GM06990 (cell line): ENCODE measurements at regions not wholly inside any gene's neighbourhood (a gene's known extent, or its start where the extent isn't known, plus 50 kb on each side); places are given as distances from the start of the nearest gene placed in this dataset.

Experiments
- DNase-seq: peaks from one replicate; pipeline ENCODE4 v3.0.0-alpha.2; 2011; ENCODE audit not compliant: insufficient read length; ENCODE audit errors: extremely low read depth
- H3K27me3 ChIP-seq: replicated peaks from 2 replicates; pipeline ENCODE4 v1.6.0; 2011; ENCODE audit warnings: low read length; ENCODE audit not compliant: control insufficient read depth, insufficient read depth
- H3K36me3 ChIP-seq: 2 replicates; pipeline ENCODE4 v1.5.1; 2011; ENCODE audit warnings: low read length; ENCODE audit not compliant: control insufficient read depth, insufficient read depth
- H3K4me3 ChIP-seq: replicated peaks from 2 replicates; pipeline ENCODE4 v1.5.1; 2011; ENCODE audit warnings: low read depth, mild to moderate bottlenecking, control low read depth, low read length
- TF ChIP-seq, protein P1 (sequence below): IDR thresholded peaks from 2 replicates; pipeline ENCODE4 v1.5.1; 2011; ENCODE audit warnings: low read length, control low read depth, mild to moderate bottlenecking, inconsistent platforms; ENCODE audit not compliant: insufficient read depth, poor library complexity, severe bottlenecking

DNA sequence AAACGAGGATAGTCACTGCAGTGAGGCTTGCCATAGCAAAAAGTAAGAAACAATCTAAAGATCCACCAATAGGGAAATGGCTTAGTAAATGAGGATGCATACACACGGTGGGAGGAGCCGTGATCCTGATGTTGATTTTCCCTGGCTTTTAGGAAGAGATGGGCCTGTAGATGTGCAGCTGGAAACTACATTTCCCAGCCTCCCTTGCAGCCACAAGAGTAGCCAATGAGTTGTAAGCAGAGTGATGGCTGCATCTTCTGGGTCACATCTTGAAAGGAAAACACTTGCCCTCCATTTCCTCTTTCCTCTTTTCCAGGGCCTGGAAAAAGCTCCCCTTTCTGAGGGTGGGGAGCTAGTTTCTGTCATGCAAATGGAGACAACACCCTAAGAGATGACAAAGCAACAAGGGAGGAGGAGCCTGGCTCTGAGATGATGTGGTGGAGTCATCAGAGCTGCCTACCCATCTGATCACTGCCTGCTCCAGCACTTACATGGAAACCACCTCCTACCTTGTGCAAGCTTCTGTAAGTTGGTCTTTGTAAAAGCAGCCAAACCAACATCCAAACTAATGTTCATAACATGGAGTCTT is 139.1 kb downstream of the TLE3 start:
- Histone ChIP-seq H3K36me3 (no peaks in the 10 kb centered on the region), H3K27me3 (peaks cover 1% of the 10 kb centered on the region), H3K4me3 (no peak overlapping the region)
- TF ChIP-seq, protein P1, sequence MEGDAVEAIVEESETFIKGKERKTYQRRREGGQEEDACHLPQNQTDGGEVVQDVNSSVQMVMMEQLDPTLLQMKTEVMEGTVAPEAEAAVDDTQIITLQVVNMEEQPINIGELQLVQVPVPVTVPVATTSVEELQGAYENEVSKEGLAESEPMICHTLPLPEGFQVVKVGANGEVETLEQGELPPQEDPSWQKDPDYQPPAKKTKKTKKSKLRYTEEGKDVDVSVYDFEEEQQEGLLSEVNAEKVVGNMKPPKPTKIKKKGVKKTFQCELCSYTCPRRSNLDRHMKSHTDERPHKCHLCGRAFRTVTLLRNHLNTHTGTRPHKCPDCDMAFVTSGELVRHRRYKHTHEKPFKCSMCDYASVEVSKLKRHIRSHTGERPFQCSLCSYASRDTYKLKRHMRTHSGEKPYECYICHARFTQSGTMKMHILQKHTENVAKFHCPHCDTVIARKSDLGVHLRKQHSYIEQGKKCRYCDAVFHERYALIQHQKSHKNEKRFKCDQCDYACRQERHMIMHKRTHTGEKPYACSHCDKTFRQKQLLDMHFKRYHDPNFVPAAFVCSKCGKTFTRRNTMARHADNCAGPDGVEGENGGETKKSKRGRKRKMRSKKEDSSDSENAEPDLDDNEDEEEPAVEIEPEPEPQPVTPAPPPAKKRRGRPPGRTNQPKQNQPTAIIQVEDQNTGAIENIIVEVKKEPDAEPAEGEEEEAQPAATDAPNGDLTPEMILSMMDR = no peak
- no peak for DNase-seq

DNA sequence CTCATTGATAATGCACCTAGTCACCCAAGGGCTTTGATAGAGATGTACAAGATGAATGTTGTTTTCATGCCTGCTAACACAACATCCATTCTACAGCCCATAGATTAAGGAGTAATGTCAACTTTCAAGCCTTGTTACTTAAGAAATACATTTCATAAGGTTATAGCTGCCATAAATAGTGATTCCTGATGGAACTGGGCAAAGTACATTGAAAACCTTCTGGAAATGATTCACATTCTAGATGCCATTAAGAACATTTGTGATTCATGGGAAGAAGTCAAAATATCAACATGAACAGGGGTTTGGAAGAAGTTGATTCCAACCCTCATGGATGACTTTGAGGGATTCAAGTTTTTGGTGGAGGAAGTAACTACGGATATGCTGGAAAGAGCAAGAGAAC is 135.2 kb downstream of the TLE3 start:
- Histone ChIP-seq H3K4me3 (no peak overlapping the region), H3K36me3 (no peaks in the 10 kb centered on the region), H3K27me3 (no peaks in the 10 kb centered on the region; the same call in 1 of the 2 replicates)
- TF ChIP-seq, protein P1 = no peak
- DNase-seq = no peak

DNA sequence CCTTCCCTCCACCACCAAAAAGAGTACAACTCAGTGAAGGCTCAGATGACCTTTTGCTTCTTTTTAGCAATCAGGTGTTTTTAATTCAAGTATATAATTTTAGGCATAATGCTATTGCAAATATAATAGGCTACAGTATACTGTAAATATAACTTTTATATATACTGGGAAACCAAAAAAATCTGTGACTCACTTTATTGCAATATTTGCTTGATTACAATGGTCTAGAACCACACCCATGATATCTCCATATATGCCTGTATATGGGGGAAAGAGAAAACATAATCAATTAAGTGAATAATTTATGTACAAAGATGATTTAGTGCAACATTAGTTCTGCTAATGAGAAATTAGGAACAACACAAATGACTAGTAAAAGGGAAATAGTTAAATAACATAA is 134.3 kb downstream of the TLE3 start:
- no peaks in the 10 kb centered on the region; the same call in none of the 2 replicates for H3K27me3 ChIP-seq
- no peaks in the 10 kb centered on the region for H3K36me3 ChIP-seq
- no peak for DNase-seq
- TF ChIP-seq, protein P1 = no peak
- H3K4me3 ChIP-seq = no peak overlapping the region

DNA sequence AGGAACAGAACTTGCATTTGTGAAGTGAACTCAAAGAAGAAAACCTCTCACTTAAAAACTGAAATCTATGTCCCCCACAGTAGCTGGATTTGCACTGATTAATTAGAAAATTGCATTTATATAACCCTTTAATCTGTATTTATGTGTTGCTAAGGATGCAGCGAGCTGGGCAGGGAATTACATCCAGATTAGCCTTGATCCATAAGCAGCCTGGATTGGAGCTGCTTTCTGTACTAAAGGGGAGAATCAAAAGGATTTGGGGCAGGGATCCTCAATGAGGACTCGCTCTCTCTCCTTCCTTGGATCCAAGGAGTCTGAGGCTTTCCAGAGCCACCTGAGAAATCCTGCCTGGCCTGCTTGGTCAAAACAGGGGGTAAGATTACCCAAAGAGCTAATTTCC is 125.9 kb downstream of the TLE3 start:
- no peak for DNase-seq
- H3K27me3 ChIP-seq = no peaks in the 10 kb centered on the region; the same call in none of the 2 replicates

DNA sequence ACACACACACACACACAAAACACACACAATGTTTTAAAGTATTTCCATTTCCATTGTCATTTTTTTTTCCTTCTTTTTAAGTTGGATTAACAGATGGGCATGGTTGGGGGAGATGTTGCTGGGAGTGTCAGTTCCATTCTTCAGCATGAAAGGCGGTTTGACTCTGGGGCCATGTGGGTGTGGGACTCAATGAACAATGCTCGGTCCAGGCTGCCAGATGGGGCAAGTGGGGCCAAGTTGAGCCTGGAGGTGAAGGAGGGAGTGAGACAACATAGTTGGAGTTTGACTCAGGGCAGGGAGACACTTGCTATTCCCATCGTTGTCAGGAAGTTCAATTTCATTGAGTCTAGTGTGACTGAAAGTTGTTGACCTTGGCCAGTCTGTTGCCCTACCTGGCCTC is 125.3 kb downstream of the TLE3 start:
- TF ChIP-seq, protein P1 = no peak
- Histone ChIP-seq H3K36me3 (no peaks in the 10 kb centered on the region), H3K27me3 (no peaks in the 10 kb centered on the region; the same call in none of the 2 replicates), H3K4me3 (no peak overlapping the region)
- no peak for DNase-seq

More for the DNA sequence above, 125.9 kb downstream of the TLE3 start:
- TF ChIP-seq, protein P1 = no peak
- Histone ChIP-seq H3K4me3 (no peak overlapping the region), H3K36me3 (no peaks in the 10 kb centered on the region)
